SK-N-SH treated with all-trans-retinoic acid at 6 μM for 48 hours (cell line): ENCODE measurements at regions not wholly inside any gene's neighbourhood (a gene's known extent, or its start where the extent isn't known, plus 50 kb on each side); places are given as distances from the start of the nearest gene placed in this dataset.

Source experiments
- ATAC-seq: fragments of 200-7000 bp; cut with Tn5 transposase; 3 replicates; pipeline ENCODE4 v1.9.1; 2020; ENCODE audit warnings: mild to moderate bottlenecking, moderate library complexity
- ARNTL ChIP-seq: fragments of 450-650 bp; formaldehyde crosslinking; IDR thresholded peaks from 2 replicates; pipeline ENCODE4 v1.5.0; 2020; ENCODE audit warnings: low read depth, mild to moderate bottlenecking, moderate library complexity, borderline replicate concordance
- BACH2 ChIP-seq: fragments of 250-450 bp; sonication (Bioruptor Pico); IDR thresholded peaks from 2 replicates; pipeline ENCODE4 v1.9.0; 2021; ENCODE audit warnings: mild to moderate bottlenecking, borderline replicate concordance
- CREB5 ChIP-seq: fragments of 250-450 bp; sonication (Bioruptor Pico); IDR thresholded peaks from 2 replicates; pipeline ENCODE4 v1.5.1; 2020; ENCODE audit warnings: low read depth, mild to moderate bottlenecking, moderate library complexity
- CSDC2 ChIP-seq: fragments of 250-450 bp; sonication (Bioruptor Pico); IDR thresholded peaks from 2 replicates; pipeline ENCODE4 v1.5.0; 2020; ENCODE audit warnings: mild to moderate bottlenecking, moderate library complexity
- ESRRG ChIP-seq: fragments of 250-450 bp; sonication (Bioruptor Pico); IDR thresholded peaks from 2 replicates; pipeline ENCODE4 v1.6.1; 2021; ENCODE audit warnings: mild to moderate bottlenecking
- GLIS3 ChIP-seq: fragments of 250-450 bp; sonication (Bioruptor Pico); IDR thresholded peaks from 2 replicates; pipeline ENCODE4 v1.5.0; 2020; ENCODE audit warnings: mild to moderate bottlenecking, moderate library complexity
- ISL1 ChIP-seq: fragments of 250-450 bp; sonication (Bioruptor Pico); IDR thresholded peaks from 2 replicates; pipeline ENCODE4 v2.1.2; 2022; ENCODE audit warnings: mild to moderate bottlenecking, moderate library complexity
- OSR1 ChIP-seq: fragments of 250-450 bp; sonication (Bioruptor Pico); IDR thresholded peaks from 2 replicates; pipeline ENCODE4 v1.8.0; 2022; ENCODE audit warnings: moderate library complexity, mild to moderate bottlenecking, inconsistent platforms
- SNAI2 ChIP-seq: fragments of 250-450 bp; sonication (Bioruptor Pico); IDR thresholded peaks from 2 replicates; pipeline ENCODE4 v1.5.0; 2020; ENCODE audit warnings: mild to moderate bottlenecking, moderate library complexity
- TCF4 ChIP-seq: fragments of 250-450 bp; sonication (Bioruptor Pico); IDR thresholded peaks from 2 replicates; pipeline ENCODE4 v1.8.0; 2021; ENCODE audit warnings: mild to moderate bottlenecking, moderate library complexity, borderline replicate concordance
- TOX ChIP-seq: fragments of 250-450 bp; sonication (Bioruptor Pico); IDR thresholded peaks from 2 replicates; pipeline ENCODE4 v1.8.0; 2021; ENCODE audit warnings: mild to moderate bottlenecking, moderate library complexity, borderline replicate concordance
- ZC3H10 ChIP-seq: fragments of 250-450 bp; sonication (Bioruptor Pico); IDR thresholded peaks from 2 replicates; pipeline ENCODE4 v1.5.1; 2021; ENCODE audit warnings: mild to moderate bottlenecking, moderate library complexity
- ZFP3 ChIP-seq: fragments of 250-450 bp; sonication (Bioruptor Pico); IDR thresholded peaks from 2 replicates; pipeline ENCODE4 v1.5.0; 2020; ENCODE audit warnings: mild to moderate bottlenecking, moderate library complexity
- ZNF70 ChIP-seq: fragments of 450-650 bp; formaldehyde crosslinking; IDR thresholded peaks from 2 replicates; pipeline ENCODE4 v1.5.0; 2020; ENCODE audit warnings: mild to moderate bottlenecking, moderate library complexity
- ZNF8 ChIP-seq: fragments of 450-650 bp; formaldehyde crosslinking; IDR thresholded peaks from 2 replicates; pipeline ENCODE4 v1.5.0; 2020; ENCODE audit warnings: mild to moderate bottlenecking, moderate library complexity
- TF ChIP-seq, protein P1 (sequence below): fragments of 250-450 bp; sonication (Bioruptor Pico); IDR thresholded peaks from 2 replicates; pipeline ENCODE4 v1.5.1; 2021; ENCODE audit warnings: mild to moderate bottlenecking, moderate library complexity
- TF ChIP-seq, protein P2 (sequence below): fragments of 250-450 bp; sonication (Bioruptor Pico); IDR thresholded peaks from 2 replicates; pipeline ENCODE4 v1.8.0; 2020; ENCODE audit warnings: mild to moderate bottlenecking, moderate library complexity, borderline replicate concordance
- TF ChIP-seq, protein P3 (sequence below): fragments of 250-450 bp; sonication (Bioruptor Pico); IDR thresholded peaks from 2 replicates; pipeline ENCODE4 v1.8.0; 2021; ENCODE audit warnings: low read depth, mild to moderate bottlenecking, moderate library complexity, borderline replicate concordance
- TF ChIP-seq, protein P4 (sequence below): fragments of 250-450 bp; sonication (Bioruptor Pico); IDR thresholded peaks from 2 replicates; pipeline ENCODE4 v1.5.0; 2020; ENCODE audit warnings: mild to moderate bottlenecking, moderate library complexity

GRCh38 chr6:103798166-103798565 lies 1061.6 kb downstream of the HACE1 start:
- no peak for ATAC-seq
- TF ChIP-seq, protein P1, sequence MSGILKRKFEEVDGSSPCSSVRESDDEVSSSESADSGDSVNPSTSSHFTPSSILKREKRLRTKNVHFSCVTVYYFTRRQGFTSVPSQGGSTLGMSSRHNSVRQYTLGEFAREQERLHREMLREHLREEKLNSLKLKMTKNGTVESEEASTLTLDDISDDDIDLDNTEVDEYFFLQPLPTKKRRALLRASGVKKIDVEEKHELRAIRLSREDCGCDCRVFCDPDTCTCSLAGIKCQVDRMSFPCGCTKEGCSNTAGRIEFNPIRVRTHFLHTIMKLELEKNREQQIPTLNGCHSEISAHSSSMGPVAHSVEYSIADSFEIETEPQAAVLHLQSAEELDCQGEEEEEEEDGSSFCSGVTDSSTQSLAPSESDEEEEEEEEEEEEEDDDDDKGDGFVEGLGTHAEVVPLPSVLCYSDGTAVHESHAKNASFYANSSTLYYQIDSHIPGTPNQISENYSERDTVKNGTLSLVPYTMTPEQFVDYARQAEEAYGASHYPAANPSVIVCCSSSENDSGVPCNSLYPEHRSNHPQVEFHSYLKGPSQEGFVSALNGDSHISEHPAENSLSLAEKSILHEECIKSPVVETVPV: no peak

- no peak for ATAC-seq
- TF ChIP-seq BACH2 (CRISPR knock-in tag): no peak
- TF ChIP-seq, protein P2, sequence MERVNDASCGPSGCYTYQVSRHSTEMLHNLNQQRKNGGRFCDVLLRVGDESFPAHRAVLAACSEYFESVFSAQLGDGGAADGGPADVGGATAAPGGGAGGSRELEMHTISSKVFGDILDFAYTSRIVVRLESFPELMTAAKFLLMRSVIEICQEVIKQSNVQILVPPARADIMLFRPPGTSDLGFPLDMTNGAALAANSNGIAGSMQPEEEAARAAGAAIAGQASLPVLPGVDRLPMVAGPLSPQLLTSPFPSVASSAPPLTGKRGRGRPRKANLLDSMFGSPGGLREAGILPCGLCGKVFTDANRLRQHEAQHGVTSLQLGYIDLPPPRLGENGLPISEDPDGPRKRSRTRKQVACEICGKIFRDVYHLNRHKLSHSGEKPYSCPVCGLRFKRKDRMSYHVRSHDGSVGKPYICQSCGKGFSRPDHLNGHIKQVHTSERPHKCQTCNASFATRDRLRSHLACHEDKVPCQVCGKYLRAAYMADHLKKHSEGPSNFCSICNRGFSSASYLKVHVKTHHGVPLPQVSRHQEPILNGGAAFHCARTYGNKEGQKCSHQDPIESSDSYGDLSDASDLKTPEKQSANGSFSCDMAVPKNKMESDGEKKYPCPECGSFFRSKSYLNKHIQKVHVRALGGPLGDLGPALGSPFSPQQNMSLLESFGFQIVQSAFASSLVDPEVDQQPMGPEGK (CRISPR knock-in tag): no peak
- no peak for TF ChIP-seq ISL1
- TF ChIP-seq OSR1: no peak
- no peak for TF ChIP-seq CSDC2 (CRISPR knock-in tag)
- no peak for TF ChIP-seq SNAI2 (CRISPR knock-in tag)
- TF ChIP-seq, all 23 proteins: peak for 0
Measured at GRCh38 chr6:103797738-103798137, 1062.0 kb downstream of the HACE1 start.

DNA sequence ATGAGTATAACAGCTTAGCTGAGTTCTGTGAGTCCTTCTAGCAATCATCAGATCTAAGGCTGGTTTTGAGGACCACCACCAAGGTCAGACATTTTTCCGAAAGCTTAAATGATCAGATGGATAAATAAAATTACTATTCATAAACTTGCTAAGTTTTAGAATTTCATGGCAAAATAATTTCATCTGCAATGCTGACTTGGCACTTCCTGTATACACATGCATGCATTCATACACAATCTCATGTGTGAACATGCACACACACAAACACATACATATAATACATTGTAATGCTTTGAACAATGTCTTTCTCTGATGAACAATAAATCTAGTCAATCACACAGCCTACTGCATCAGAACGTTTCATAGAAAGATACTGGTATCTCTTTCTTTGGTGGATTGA lies 1068.3 kb downstream of the HACE1 start:
- ATAC-seq: no peak
- TF ChIP-seq, protein P2 (CRISPR knock-in tag): no peak
- TF ChIP-seq ARNTL (CRISPR knock-in tag) (no peak), ZNF8 (CRISPR knock-in tag) (no peak), ESRRG (no peak), ZNF70 (CRISPR knock-in tag) (no peak), ZC3H10 (no peak), ZFP3 (CRISPR knock-in tag) (no peak), GLIS3 (CRISPR knock-in tag) (no peak), SNAI2 (CRISPR knock-in tag) (no peak)
- TF ChIP-seq, protein P1: no peak

DNA sequence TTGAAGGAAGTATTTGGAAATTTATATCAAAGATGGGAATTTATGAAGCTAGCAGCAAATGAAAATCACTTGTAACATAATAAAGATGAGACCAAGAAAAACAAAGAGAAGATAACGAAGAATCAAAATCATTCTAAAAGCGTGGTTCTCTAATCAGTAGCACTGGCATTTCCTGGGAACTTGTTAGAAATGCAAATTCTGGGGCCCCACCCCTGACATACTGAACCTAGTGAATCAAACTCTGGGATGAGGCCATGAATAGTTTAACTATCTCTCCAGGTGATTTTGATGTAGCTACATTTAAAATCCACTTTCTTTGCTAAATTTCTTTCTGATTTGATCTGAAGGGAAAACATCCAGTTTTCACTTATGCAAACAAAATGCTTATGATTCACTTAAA lies 1075.6 kb downstream of the HACE1 start:
- no peak for ATAC-seq
- TF ChIP-seq, protein P2 (CRISPR knock-in tag): no peak
- TF ChIP-seq ESRRG (no peak), ZFP3 (CRISPR knock-in tag) (no peak), ARNTL (CRISPR knock-in tag) (no peak), ISL1 (no peak), ZC3H10 (no peak), TCF4 (CRISPR knock-in tag) (no peak), TOX (no peak), OSR1 (no peak), CREB5 (CRISPR knock-in tag) (no peak)
- TF ChIP-seq, protein P1: no peak
- TF ChIP-seq, protein P3, sequence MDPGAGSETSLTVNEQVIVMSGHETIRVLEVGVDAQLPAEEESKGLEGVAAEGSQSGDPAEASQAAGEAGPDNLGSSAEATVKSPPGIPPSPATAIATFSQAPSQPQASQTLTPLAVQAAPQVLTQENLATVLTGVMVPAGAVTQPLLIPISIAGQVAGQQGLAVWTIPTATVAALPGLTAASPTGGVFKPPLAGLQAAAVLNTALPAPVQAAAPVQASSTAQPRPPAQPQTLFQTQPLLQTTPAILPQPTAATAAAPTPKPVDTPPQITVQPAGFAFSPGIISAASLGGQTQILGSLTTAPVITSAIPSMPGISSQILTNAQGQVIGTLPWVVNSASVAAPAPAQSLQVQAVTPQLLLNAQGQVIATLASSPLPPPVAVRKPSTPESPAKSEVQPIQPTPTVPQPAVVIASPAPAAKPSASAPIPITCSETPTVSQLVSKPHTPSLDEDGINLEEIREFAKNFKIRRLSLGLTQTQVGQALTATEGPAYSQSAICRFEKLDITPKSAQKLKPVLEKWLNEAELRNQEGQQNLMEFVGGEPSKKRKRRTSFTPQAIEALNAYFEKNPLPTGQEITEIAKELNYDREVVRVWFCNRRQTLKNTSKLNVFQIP (CRISPR knock-in tag): no peak
- TF ChIP-seq, protein P4, sequence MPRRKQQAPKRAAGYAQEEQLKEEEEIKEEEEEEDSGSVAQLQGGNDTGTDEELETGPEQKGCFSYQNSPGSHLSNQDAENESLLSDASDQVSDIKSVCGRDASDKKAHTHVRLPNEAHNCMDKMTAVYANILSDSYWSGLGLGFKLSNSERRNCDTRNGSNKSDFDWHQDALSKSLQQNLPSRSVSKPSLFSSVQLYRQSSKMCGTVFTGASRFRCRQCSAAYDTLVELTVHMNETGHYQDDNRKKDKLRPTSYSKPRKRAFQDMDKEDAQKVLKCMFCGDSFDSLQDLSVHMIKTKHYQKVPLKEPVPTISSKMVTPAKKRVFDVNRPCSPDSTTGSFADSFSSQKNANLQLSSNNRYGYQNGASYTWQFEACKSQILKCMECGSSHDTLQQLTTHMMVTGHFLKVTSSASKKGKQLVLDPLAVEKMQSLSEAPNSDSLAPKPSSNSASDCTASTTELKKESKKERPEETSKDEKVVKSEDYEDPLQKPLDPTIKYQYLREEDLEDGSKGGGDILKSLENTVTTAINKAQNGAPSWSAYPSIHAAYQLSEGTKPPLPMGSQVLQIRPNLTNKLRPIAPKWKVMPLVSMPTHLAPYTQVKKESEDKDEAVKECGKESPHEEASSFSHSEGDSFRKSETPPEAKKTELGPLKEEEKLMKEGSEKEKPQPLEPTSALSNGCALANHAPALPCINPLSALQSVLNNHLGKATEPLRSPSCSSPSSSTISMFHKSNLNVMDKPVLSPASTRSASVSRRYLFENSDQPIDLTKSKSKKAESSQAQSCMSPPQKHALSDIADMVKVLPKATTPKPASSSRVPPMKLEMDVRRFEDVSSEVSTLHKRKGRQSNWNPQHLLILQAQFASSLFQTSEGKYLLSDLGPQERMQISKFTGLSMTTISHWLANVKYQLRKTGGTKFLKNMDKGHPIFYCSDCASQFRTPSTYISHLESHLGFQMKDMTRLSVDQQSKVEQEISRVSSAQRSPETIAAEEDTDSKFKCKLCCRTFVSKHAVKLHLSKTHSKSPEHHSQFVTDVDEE (CRISPR knock-in tag): no peak
